GM18519 (cell line): ENCODE measurements at regions not wholly inside any gene's neighbourhood (a gene's known extent, or its start where the extent isn't known, plus 50 kb on each side); places are given as distances from the start of the nearest gene placed in this dataset.
"Not testable (repeated sequence)": the region's sequence is repeated elsewhere in the genome, so short reads cannot be mapped to it uniquely, and the experiment has no call there.

Source experiments
- ATAC-seq: cut with Tn5 transposase; IDR thresholded peaks from one replicate; pipeline ENCODE4 v1.9.1; 2021; ENCODE audit warnings: mild to moderate bottlenecking, moderate library complexity; ENCODE audit not compliant: unreplicated experiment, low FRiP score

DNA sequence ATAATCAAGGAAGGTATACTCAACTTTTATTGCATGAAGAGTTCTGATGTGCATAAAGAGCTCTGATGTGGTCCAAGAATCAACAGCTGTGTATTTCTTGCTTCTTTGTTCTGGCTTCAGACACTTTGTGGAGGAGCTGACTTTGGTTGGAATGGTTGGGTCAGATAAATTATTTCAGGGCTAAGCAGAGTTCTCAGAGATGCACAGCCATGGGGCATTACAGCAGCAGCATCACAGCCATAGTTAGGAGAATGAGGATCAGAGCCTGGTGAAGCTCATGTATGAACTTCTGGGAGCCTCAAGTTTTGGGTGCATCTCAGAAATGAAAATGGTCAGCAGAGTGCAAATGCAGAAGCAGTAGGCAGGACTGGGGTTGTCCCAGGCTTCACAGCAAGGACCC, 267.4 kb upstream of the RUNX1 start:
- no peak for ATAC-seq

DNA sequence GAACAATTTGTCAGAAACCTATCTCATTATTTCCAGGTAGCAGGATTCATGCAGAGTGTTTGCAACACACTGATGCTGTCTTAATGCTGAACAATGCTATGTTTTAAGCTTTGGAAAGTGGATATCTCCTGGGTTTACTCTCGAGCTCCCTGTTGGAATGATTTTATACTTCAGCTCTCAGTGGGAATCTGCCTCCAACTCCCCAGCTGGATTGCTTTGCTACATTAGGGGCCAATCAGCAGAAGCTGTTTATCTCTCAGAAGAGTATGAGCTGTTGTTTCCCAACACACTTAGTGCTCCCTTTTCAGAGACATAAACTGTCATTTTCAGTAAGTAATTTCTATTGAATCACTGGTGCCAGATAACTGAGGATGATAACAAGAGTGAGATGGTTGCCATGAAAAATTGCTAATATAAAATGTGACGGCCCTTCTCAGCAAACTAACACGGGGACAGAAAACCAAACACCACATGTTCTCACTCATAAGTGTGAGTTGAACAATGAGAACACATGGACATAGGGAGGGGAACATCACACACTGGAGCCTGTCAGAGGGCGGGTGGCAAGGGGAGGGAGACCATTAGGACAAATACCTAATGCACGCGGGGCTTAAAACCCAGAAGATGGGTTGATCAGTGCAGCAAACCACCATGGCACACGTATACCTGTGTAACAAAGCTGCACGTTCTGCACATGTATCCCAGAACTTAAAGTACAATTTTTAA, 265.9 kb upstream of the RUNX1 start:
- ATAC-seq = no peak

- ATAC-seq = no peak
Observed at GRCh38 chr21:35311985-35312384, 262.9 kb upstream of the RUNX1 start.

- no peak for ATAC-seq
Observed at GRCh38 chr21:35309316-35309715, 260.2 kb upstream of the RUNX1 start.

DNA sequence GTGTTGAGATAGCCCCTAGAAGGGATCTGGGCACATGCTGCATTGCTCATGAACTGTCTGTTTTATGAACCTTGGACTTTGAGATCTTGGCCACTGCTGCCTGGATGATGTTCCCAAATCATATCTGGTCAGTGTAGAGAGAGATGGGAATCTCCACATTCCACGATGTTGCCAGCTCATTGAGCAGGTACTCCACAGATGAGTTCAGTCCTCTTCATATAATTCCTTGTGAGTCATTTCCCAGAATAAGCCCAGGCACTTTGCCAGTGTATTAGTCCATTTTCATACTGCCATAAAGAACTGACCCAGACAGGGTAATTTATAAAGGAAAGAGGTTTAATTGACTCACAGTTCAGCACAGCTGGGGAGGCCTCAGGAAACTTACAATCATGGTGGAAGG, 254.0 kb upstream of the RUNX1 start:
- ATAC-seq = no peak

DNA sequence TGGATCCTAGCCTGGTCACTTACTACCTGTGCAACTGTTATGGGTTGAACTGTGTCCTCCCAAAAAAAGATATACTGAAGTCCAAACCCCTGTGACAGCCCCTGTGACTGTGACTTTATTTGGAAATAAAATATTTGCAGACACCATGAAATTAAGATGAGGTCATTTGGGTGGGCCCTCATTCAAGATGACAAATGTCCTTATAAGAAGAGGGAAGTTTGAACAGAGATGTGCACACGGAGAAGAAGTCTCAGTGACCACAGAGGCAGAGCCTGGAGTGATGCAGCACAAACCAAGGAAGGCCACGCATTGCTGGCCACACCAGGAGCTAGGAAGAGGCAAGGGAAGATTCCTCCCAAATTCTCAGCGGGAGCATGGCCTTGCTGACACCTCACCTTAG, 249.7 kb upstream of the RUNX1 start:
- ATAC-seq = no peak

DNA sequence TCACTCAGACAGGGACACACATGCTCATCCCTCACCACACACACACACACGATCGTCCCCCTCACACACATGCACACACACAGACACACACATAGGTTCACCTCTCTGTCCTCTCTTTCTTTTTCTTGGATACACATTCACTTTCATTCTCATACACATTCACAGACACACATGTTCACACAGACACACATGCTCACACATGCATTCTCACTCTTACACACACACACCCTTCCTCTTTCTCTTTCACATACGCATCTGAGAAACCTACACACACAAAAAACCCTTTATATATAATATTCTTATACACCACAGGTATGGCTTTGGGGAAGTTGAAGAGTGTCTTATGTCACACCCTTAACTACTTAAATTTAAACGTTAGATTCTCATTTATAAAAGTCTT, 248.6 kb upstream of the RUNX1 start:
- ATAC-seq = peak; percentile 54

DNA sequence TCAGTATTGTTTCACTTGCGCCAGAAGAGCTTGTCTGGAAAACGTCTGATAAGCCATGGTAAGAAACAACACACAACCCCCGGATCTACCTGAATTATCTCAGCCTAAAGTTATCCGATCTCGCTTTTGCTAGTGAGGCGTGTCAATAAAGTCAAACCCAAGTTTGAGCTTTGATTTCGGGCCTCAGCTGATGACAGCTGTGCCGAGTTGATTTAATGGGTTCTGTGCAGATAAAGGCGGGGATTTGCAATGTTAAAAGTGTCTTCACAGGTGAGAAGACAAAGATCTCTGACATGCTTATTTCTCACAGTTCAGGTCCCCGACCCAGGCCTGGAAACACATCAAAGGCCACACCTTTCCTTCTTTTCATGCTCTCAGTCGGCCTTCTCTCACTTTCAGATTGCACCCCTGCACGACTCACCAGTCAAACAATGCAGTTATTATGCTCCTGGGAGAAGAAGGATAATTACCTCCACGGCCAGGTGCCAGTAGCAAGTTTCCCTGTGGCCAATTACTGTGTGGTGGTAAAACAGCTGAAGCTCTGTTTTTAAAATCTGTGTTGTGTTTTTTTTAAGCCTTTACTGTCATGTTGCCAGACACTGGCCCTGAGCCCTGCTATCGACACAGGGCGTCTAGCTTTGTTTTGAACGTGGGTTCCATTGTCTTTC, 245.3 kb upstream of the RUNX1 start:
- no peak for ATAC-seq

DNA sequence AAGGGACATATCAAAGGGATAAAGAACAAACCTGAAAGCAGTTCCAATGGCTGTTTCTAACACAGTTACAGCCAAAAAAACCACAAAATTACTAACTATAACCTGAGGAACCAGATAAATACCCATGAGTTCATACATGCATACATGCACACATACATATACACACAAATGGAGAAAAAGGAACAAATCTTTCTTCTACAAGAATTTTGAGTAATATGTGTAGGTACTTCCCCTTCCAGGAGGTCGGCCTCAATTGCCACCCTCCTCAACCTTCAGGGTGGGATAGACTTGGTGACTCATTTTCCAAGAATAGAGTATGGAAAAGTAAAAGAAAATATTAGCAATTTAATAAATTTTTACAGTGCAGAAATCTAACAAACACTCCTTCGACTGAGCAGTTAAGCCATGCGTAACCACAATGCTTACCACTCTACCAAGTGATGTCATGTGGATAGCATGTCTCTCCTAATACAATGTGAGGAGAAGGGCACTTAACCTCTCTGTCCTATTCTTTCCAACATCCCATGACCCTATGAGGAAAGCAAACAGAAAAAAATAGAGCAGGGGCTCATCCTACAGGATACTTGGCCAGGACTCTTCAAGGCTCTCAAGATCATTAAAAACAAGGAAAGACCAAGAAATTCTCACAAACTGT, 243.0 kb upstream of the RUNX1 start:
- no peak for ATAC-seq

- no peak for ATAC-seq
Observed at GRCh38 chr21:35291034-35291433, 241.9 kb upstream of the RUNX1 start.

- ATAC-seq = no peak
Observed at GRCh38 chr21:35288238-35288637, 239.1 kb upstream of the RUNX1 start.

- no peak for ATAC-seq
Observed at GRCh38 chr21:35284199-35284598, 235.1 kb upstream of the RUNX1 start.

DNA sequence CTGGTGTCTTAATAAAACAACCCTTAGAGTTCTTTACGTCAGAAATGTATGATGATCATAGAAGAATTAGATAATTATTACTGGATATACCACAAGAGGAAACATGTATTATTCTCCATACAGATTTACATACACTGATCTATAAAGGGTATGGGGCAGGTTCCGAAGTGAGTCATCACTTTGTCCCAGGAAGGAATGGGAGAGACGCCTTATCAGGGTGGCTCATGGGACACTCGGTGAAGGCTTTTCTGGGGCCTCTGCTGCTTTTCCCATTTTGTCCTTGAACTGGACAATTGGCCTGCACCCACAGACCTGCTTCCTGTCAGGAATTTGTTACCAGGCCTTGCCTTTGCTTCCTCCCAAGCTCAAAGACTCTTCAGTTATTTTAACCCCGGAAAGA, 233.8 kb upstream of the RUNX1 start:
- no peak for ATAC-seq

GRCh38 chr21:35281956-35282355, 232.9 kb upstream of the RUNX1 start:
- no peak for ATAC-seq

GRCh38 chr21:35280231-35280630, 231.1 kb upstream of the RUNX1 start:
- ATAC-seq = no peak

DNA sequence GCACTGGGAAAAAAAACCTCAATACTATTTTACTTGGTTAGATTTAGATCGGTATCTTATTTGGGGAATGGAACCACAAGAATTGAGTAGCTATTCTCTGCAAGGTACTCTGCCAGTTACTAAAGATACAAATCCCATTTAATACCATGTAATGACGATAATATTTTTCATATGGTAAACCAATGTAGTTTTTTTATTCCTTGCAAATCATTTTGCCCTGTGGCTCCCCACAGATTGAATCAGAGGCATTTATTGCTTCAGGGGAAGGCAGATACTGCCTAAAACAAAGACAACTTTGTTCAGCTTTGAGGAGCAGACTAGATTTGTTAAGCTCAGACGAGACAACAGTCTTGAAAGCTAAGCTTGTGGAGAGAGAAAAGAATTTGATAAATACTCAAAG, 226.7 kb upstream of the RUNX1 start:
- ATAC-seq = no peak

DNA sequence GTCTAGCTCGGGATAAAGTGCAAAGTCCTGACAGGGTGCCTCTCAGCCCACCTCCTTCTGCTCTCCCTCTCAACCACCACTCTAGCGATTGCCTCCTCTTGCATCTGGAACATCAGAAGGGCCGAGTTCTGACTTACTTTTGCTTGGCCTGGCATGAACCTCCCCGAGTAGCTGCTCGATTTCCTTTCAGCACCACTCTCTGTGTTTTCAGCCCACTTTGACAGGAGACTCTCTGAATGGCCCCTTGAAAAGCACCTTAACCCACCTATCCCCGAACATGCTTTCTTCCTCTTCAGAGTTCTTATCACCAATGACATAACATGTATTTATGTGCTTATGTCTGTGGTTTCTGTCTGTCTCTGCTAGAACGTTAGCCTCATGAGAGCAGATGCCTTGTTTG, 225.8 kb upstream of the RUNX1 start:
- ATAC-seq = no peak

GRCh38 chr21:35274090-35274489, 225.0 kb upstream of the RUNX1 start:
- no peak for ATAC-seq

GRCh38 chr21:35273333-35273732, 224.2 kb upstream of the RUNX1 start:
- ATAC-seq = no peak

- not testable (repeated sequence) for ATAC-seq
Observed at GRCh38 chr21:35271344-35272118, 222.4 kb upstream of the RUNX1 start.

DNA sequence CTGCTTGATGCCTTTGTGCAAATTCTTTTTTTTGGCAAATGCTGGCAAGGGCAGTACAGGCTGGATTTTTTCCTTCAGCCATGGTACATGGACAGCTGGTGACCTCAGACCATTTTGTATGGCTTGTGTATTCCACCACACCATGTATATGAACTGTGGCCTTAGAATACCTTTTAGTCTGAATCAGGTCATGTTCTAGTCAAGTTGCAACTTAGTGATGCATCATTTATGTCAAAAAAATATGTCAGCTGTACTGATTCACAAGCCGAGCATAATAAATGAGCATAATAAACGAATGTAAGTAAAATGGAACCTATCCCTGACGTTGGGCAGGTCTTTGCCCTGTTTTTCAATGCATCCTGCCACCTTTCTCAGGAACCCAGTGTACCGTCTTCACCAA, 219.7 kb upstream of the RUNX1 start:
- no peak for ATAC-seq
